Liver (tissue), 2 donors: ENCODE measurements at regions not wholly inside any gene's neighbourhood (a gene's known extent, or its start where the extent isn't known, plus 50 kb on each side); places are given as distances from the start of the nearest gene placed in this dataset.
A peak's percentile ranks its signal among the peaks of the same experiment; 100 is the strongest.

Experiments
- FOXA1 ChIP-seq: IDR thresholded peaks from 2 replicates; pipeline ENCODE4 v1.6.1; 2016; ENCODE audit warnings: antibody characterized with exemption
- TAF1 ChIP-seq: conservative IDR thresholded peaks from 2 replicates; pipeline ENCODE4 v1.6.1; 2016; ENCODE audit warnings: antibody characterized with exemption, mild to moderate bottlenecking
- TF ChIP-seq, protein P1 (sequence below): IDR thresholded peaks from 2 replicates; pipeline ENCODE4 v1.6.1; 2016; ENCODE audit warnings: antibody characterized with exemption, mild to moderate bottlenecking
- donor health status: healthy.

GRCh38 chr16:85491798-85492294, 121.3 kb upstream of the GSE1 start:
- TF ChIP-seq, protein P1, sequence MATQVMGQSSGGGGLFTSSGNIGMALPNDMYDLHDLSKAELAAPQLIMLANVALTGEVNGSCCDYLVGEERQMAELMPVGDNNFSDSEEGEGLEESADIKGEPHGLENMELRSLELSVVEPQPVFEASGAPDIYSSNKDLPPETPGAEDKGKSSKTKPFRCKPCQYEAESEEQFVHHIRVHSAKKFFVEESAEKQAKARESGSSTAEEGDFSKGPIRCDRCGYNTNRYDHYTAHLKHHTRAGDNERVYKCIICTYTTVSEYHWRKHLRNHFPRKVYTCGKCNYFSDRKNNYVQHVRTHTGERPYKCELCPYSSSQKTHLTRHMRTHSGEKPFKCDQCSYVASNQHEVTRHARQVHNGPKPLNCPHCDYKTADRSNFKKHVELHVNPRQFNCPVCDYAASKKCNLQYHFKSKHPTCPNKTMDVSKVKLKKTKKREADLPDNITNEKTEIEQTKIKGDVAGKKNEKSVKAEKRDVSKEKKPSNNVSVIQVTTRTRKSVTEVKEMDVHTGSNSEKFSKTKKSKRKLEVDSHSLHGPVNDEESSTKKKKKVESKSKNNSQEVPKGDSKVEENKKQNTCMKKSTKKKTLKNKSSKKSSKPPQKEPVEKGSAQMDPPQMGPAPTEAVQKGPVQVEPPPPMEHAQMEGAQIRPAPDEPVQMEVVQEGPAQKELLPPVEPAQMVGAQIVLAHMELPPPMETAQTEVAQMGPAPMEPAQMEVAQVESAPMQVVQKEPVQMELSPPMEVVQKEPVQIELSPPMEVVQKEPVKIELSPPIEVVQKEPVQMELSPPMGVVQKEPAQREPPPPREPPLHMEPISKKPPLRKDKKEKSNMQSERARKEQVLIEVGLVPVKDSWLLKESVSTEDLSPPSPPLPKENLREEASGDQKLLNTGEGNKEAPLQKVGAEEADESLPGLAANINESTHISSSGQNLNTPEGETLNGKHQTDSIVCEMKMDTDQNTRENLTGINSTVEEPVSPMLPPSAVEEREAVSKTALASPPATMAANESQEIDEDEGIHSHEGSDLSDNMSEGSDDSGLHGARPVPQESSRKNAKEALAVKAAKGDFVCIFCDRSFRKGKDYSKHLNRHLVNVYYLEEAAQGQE, result peak; percentile 56
- TF ChIP-seq TAF1 (no peak), FOXA1 (no peak)
